CD4-positive, alpha-beta T cell treated with Interleukin-21 for 1 hour (primary cell): ENCODE measurements at regions not wholly inside any gene's neighbourhood (a gene's known extent, or its start where the extent isn't known, plus 50 kb on each side); places are given as distances from the start of the nearest gene placed in this dataset.

ENCODE experiments used
- DNase-seq: peaks from one replicate; pipeline ENCODE4 v3.0.0-alpha.2; 2020

- DNase-seq: no peak
Measured at GRCh38 chr11:15863411-15863810, 492.9 kb downstream of the SOX6 start.

DNA sequence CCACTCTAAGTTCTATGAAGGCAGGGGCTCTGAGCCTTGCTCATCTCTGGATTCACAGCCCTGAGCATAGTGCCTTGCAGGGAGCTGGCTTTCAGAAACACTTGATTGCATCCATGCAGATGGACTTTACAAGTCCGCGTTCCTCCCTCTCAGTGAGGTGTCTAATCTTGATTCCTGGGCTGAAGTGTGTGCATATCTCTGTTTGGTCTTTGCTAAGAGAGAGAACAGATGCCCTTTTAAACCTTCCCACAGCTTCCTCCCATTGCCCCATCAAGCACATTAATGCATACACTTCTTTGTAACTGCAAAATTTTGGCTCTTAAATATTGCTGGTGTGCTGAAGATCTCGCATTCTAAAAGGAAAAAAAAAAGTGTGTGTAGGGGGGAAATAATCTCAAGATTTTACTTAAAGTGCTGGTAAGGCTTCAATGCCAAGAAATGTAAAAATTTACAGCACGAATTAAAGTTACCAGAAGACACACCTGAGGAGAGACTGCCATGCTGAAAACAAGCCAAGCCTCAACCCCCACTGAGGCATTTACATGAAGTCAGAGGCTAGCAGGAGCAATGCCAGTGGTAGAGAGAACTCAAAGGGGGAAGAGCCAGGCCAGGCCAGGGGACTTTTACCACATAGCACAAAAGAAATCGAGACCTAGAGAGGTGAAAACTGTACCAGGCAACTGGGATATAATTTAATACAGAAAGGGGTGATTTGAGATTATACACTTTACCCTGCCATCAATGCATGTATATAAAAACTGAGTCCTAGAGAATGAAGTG, 492.1 kb downstream of the SOX6 start:
- no peak for DNase-seq

DNA sequence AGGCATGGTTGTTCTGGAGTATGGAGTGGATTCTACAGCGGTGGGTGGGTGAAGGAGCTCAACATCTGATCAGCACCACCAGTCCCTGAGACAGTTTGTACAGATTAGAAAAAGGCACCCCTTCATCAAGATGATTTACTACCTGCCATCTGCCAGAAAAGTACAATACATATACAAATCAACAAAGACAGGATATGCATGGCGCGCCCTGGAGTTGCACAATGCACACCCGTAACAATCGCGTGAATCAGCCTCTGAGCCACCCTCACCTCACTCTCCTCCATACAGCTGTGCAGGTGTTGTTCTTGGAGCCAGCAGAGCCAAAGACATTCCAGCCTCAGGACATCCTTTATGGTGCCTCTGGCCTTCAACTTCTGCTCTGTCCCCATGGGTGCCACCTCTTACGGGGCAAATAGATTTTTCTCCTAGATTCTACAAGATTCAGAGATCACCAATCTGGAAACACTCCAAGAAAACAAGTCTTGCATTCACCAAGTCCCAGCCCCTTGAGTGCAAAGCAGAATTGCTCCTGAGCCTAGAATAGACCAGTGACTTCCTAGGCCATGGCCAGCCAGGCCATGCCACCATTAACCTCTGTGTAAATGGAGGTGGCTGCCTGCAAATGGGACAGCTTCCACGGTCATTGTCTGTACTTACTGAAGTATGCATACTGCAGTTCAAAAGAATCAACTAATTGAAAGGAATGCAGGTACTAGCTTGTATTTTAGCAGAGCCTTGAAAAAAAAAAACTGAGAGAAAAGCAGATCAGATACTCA, 490.9 kb downstream of the SOX6 start:
- no peak for DNase-seq

- no peak for DNase-seq
Measured at GRCh38 chr11:15867871-15868270, 488.5 kb downstream of the SOX6 start.

- DNase-seq: no peak
Measured at GRCh38 chr11:15870911-15871310, 485.4 kb downstream of the SOX6 start.

DNA sequence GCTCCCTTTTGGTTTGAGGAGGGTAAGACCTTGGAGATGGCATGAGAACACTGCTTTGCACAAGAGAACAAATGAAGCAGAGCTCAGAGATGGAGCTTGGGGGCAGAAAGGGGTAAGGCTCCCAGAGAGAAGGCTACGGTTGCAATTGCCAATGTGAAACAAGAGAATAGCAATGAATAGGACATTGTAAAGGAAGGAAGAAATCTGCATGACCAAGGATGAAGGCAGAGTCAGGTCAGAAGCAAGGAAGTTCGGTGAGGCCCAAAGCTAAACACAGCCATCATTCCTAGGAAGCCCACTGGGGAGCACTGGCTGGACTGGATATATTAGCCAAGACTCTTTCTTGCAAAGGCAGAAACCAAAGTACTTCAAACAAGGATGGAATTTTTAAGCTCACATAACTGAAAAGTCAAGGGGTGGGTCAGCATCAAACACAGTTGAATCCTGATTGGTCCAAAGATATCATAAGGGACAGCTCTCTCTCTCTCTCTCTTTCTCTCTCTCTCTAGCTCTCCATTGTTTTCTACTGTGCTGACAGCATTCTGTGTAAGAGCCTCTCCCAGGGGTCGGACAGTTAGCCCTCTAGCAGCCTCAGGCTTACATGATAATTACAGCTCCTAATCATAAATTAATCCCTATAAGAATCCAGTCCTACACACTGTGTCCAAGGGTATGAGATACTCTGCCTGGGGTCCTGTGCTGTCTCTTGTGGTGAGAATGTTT, 484.3 kb downstream of the SOX6 start:
- DNase-seq: no peak

- no peak for DNase-seq
Measured at GRCh38 chr11:15873501-15873900, 482.8 kb downstream of the SOX6 start.

DNA sequence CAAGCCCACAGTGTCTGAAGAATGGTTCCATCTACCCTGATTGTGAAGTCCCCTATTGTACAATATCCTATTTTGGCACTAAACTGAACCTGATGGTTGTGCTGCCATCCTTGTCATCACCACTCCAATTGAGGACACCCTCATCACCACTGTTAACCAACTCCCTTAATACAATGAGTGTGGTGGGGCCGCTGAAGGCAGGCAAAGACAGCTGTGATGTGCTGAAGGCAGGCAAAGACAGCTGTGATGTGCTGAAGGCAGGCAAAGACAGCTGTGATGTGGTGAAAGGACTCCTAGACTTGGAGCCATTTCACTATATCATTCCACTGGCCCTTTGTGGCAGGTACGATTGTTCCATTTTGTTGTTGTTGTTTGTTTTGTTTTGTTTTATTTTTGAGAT, 481.6 kb downstream of the SOX6 start:
- DNase-seq: no peak

DNA sequence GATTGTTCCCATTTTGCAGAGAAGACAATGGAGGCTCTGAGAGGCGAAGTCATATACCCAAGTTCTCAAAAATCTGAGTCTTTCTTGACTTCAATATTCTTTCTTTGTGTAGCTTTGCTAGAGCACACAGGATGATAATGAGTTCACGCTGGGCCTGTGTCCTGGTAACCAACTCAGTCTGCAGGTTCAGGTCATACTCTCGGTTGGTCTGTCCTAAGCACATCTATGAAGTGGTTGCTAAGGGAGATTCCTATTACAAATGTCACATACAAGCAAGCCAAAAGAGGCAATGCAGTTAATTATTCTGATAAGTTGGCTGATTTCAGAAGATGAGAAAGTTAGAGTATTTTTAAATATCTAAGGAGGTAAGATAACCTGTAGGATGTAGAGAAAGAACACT, 481.0 kb downstream of the SOX6 start:
- no peak for DNase-seq

GRCh38 chr11:15875943-15876342, 480.4 kb downstream of the SOX6 start:
- DNase-seq: no peak

- no peak for DNase-seq
Measured at GRCh38 chr11:15878756-15879155, 477.6 kb downstream of the SOX6 start.

GRCh38 chr11:15880291-15880690, 476.1 kb downstream of the SOX6 start:
- DNase-seq: no peak

DNA sequence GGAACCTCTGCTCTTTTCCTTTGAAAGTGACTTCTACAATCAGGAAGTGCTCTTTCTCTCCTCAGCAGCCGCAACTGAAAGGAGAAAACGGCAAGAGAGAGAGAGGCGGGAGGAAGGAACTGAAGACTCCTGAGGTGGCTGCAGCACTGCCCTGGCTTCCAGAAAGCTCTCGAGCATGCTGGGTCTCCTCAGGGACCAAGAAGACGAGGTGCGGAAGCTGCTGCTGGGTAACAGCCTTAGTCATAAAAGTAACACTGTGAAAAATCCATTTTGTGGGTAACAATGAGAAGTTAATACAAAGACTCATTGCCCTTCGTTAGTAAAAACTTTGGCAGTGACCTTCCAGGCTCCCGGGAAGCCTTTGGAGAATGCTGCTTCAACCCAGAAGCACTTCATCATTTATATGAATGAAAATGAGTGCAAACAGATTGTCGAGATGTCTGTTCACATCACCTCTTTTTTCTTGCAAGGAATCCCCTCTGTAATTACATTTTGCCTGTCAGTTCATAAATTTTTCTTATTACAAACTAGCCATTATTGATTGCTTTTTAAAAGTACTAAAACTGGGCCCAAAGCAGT, 473.4 kb downstream of the SOX6 start:
- no peak for DNase-seq

GRCh38 chr11:15883455-15883920, 472.9 kb downstream of the SOX6 start:
- DNase-seq: no peak

DNA sequence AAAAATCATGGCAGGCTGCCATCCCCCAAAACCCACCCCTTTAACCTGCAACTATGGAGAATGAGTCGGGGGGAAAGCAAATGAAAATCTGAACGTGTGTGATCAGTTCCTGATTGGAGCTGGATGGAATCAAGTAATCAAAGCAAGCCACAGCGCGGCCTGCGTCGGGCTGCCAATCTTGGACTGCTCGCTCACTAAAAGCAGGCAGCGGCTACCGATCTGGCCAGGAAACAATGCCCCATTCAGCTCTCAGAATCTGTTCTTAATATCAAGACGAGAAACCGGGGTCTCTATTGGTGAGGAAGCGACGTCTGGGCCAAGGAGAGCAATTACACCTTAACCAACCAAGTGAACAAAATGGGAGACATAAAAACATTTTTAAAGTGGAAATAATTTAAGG, 472.2 kb downstream of the SOX6 start:
- no peak for DNase-seq

- no peak for DNase-seq
Measured at GRCh38 chr11:15884777-15885540, 471.4 kb downstream of the SOX6 start.

DNA sequence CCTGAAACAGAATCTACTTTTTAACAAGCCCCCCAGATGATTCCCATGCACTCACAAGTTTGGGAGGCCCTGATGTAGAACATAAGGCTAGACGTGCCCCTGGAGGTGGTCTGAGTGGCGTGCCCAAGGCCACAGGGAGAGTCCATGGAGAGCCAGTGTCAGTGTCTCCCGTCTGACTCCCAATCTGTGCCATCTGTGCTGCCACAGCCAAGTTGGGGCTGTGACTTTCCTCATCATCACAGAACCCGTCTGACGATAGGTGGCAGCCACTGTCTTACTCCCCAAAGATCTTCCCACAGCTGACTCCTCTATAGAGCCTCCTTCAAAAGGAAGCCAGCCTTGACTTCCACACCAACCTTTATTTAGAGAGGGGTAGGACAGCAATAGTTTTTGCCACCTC, 470.5 kb downstream of the SOX6 start:
- DNase-seq: no peak

DNA sequence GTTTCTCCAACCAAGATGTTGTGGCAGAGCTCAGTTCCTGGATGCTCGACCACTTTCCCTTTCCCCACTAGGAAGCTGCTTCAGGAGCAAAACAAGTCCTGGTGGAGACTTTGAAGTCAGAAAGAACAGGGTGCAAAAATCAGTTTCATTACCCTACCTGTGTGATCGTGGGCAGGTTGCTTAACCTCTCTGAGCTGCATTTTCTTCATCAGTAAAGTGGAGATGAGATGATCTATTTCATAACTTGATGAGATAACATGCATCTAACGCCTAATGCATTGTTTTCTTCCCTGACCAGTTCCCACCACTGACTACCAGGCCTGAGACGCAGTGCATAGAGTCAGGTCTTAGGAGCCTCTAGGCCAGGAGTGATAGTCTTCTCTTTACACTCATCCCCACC, 470.0 kb downstream of the SOX6 start:
- no peak for DNase-seq

DNA sequence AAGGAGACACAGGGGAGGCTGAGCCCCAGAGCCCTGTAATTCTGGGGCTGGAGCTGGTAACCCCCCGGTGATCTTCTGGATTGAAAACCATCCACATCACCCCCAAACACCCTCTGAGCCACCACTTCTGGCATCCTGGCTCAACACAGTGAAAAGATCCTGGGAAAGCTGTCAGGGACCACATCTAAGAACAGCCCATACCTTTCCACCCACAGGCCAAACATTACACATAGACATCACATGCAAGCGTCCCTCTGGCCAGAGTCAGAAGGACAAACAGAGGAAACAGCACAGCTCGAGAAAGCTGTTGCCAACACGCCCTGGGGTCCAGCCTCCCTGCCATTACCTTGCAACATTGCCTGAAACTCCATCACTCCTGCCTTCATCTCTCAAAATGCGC, 469.5 kb downstream of the SOX6 start:
- no peak for DNase-seq

- no peak for DNase-seq
Measured at GRCh38 chr11:15888556-15889345, 467.6 kb downstream of the SOX6 start.

DNA sequence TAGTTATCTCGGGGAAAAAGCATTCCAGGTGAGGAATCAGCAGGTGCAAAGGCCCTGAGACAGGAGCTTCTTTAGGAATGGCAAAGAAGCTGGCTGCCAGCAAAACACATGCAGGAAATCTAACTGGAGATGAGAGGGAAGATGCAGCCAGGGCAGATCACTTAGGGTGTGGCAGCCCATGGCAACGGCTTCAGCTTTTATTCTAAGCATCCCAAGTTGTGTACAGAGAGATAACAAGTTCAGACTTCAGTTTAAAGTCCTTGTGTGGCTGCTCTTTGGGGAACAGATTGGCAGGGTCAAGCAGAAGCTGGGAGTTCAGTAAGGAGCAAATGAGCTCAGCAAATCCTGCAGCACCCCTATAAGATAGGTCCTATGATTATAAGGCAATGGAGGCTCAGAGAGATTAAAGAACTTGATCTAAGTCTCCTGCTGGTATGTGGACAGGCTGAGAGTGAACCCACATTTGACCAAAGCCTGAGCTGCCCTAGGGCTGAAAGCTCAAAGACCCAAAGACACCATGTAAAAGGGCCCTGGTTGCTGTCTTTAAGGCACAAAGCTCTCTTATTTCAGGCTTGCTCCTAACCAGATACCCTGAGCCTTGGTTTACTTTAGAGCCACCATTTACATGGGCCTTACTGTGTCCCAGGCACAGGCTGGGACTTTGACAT, 466.8 kb downstream of the SOX6 start:
- no peak for DNase-seq
